Esophagus muscularis mucosa (tissue), 4 donors: ENCODE measurements at regions not wholly inside any gene's neighbourhood (a gene's known extent, or its start where the extent isn't known, plus 50 kb on each side); places are given as distances from the start of the nearest gene placed in this dataset.

Source experiments
- DNase-seq: peaks from one replicate; pipeline ENCODE4 v3.0.0-alpha.2; 2017; ENCODE audit errors: extremely low spot score
- H3K27ac ChIP-seq, 4 donors: fragments of 200-600 bp; sonication (generic); replicated peaks in 1 of 4; 1 replicate in 3 of 4; 2 replicates in 1 of 4; pipeline ENCODE4 v1.5.1; 2016 to 2019; ENCODE audit warnings: mild to moderate bottlenecking in 1 of 4
- H3K27me3 ChIP-seq, 4 donors: fragments of 200-600 bp; sonication (generic); one replicate each; pipeline versions ENCODE4 v1.5.1 to v1.6.0; 2016 to 2019
- H3K36me3 ChIP-seq, 4 donors: fragments of 200-600 bp; sonication (generic); one replicate each; pipeline ENCODE4 v1.5.1; 2016 to 2019
- H3K4me1 ChIP-seq, 4 donors: fragments of 200-600 bp; sonication (generic); one replicate each; pipeline ENCODE4 v1.5.1; 2016 to 2019
- H3K4me3 ChIP-seq, 4 donors: fragments of 200-600 bp; sonication (generic); 1 replicate in 2 of 4; 2 replicates in 2 of 4; pipeline ENCODE4 v1.5.1; 2016 to 2019; ENCODE audit warnings: mild to moderate bottlenecking in 4 of 4, moderate library complexity in 1 of 4
- H3K9me3 ChIP-seq, 4 donors: fragments of 200-600 bp; sonication (generic); 1 replicate in 3 of 4; 2 replicates in 1 of 4; pipeline ENCODE4 v1.5.1; 2016 to 2019
- EP300 ChIP-seq: sonication (generic); formaldehyde crosslinking; IDR thresholded peaks from one replicate; pipeline ENCODE4 v1.6.1; 2017; ENCODE audit warnings: antibody characterized with exemption
- POLR2A ChIP-seq: fragments of 450-650 bp; IDR thresholded peaks from one replicate; pipeline ENCODE4 v1.6.1; 2017; ENCODE audit warnings: antibody characterized with exemption, moderate library complexity, mild to moderate bottlenecking, low read depth
- POLR2AphosphoS5 ChIP-seq, 2 donors: sonication (generic); formaldehyde crosslinking; IDR thresholded peaks; one replicate each; pipeline ENCODE4 v1.6.1; 2017; ENCODE audit warnings: antibody characterized with exemption in 2 of 2
- WGBS: methylation state at CpG from one replicate; pipeline ENCODE4 v1.1.5; 2018; 5-methylcytosine and 5-hydroxymethylcytosine counted together
- intact Hi-C: fragments of 100-400 bp; cut with DNase I; formaldehyde crosslinking; loops from one replicate; pipeline ENCODE4 v1.15.1; 2023
- TF ChIP-seq, protein P1 (sequence below), 3 experiments: fragments of 200-600 bp in 2 of 3; fragments of 450-650 bp in 1 of 3; sonication (generic) in 2 of 3; IDR thresholded peaks; one replicate each; pipeline ENCODE4 v1.5.1; 2017 to 2019; ENCODE audit warnings: antibody characterized with exemption in 3 of 3, mild to moderate bottlenecking in 2 of 3, moderate library complexity in 1 of 3

DNA sequence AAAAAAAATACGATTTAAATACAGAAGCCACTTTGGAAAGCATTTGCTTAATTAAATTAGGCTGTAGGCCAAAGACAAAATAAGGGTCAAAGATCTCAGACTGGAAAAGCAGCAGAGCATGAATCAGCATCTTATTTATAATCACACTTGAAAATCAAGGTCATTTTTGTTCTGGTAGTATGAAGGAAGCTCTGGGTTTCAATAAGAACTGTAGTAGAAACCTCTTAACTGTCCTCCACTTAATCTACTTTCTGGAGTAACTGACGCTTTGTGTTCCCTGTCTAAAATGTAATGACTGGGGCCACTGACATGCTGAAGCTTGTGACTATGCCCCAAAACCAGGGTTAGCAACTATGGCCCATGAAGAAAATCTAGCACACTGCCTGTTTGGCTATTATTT lies 450.7 kb upstream of the ZP4 start:
- no peak overlapping the region for H3K27ac ChIP-seq
- TF ChIP-seq POLR2A (no peak), POLR2AphosphoS5 (IDR thresholded peaks at IDR 0.05) (no peak), EP300 (no peak)
- TF ChIP-seq, protein P1, sequence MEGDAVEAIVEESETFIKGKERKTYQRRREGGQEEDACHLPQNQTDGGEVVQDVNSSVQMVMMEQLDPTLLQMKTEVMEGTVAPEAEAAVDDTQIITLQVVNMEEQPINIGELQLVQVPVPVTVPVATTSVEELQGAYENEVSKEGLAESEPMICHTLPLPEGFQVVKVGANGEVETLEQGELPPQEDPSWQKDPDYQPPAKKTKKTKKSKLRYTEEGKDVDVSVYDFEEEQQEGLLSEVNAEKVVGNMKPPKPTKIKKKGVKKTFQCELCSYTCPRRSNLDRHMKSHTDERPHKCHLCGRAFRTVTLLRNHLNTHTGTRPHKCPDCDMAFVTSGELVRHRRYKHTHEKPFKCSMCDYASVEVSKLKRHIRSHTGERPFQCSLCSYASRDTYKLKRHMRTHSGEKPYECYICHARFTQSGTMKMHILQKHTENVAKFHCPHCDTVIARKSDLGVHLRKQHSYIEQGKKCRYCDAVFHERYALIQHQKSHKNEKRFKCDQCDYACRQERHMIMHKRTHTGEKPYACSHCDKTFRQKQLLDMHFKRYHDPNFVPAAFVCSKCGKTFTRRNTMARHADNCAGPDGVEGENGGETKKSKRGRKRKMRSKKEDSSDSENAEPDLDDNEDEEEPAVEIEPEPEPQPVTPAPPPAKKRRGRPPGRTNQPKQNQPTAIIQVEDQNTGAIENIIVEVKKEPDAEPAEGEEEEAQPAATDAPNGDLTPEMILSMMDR (IDR thresholded peaks at IDR 0.05) = no peak
- intact Hi-C loops = no loop called here
- no peak for DNase-seq
- WGBS = 82% methylated on average over 2 of the region's 2 CpGs
- no peaks in the 10 kb centered on the region for H3K4me1 ChIP-seq
- H3K27me3 ChIP-seq = no peaks in the 10 kb centered on the region
- H3K9me3 ChIP-seq = peaks cover 0 to 6% (median 0%) of the 10 kb centered on the region in 4 donors
- no peaks in the 10 kb centered on the region for H3K36me3 ChIP-seq
- no peak overlapping the region for H3K4me3 ChIP-seq

DNA sequence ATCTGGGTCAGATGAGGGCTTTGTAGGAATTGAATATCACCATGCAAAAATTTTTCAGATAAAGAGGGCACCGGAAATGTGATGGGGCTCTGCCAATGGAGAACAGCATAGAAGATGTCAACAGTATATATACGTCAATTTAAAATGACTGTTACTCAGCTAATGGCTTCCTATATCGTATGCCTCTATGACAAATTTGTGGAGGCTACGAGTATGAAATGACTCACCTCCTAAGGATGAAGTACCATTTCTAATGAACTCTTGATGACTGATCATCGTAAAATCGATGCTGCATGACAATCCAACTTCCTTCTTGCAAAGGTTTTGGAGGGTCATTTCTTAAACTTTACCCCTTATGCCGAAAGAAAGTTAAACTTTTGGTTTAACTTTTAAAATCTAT lies 450.3 kb upstream of the ZP4 start:
- DNase-seq = no peak
- Histone ChIP-seq H3K27ac (no peak overlapping the region), H3K4me3 (no peak overlapping the region), H3K9me3 (peaks cover 0 to 6% (median 0%) of the 10 kb centered on the region in 4 donors), H3K36me3 (no peaks in the 10 kb centered on the region), H3K4me1 (no peaks in the 10 kb centered on the region), H3K27me3 (no peaks in the 10 kb centered on the region)
- WGBS = 78% methylated on average over 7 of the region's 7 CpGs
- intact Hi-C loops = no loop called here
- no peak for TF ChIP-seq POLR2A
- TF ChIP-seq, protein P1 (IDR thresholded peaks at IDR 0.05) = no peak
- TF ChIP-seq POLR2AphosphoS5 (IDR thresholded peaks at IDR 0.05) = no peak
- no peak for TF ChIP-seq EP300

DNA sequence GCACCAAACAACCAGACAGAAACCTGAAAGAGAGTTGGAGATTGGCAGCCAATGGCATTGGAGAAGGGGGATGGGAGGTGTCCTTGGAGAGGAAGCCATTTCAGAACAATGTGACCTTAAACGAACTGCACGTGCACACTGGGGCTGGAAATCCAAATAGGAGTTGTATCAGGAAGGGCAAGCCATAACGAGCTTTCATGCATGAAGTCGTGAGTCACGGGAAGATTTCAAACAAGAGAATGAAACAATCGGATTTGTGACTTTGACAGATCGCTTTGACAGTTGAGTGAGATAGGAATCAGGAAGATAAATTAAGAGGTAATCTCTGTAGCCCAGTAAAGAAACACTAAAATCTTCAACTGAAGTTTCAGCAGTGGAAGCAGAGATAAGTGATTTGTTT lies 445.8 kb upstream of the ZP4 start:
- no peak overlapping the region for H3K27ac ChIP-seq
- H3K36me3 ChIP-seq = no peaks in the 10 kb centered on the region
- no peak for DNase-seq
- peaks cover 0 to 6% (median 0%) of the 10 kb centered on the region in 4 donors for H3K9me3 ChIP-seq
- intact Hi-C loops = no loop called here
- H3K4me1 ChIP-seq = no peaks in the 10 kb centered on the region
- H3K4me3 ChIP-seq = no peak overlapping the region
- 70% methylated on average over 7 of the region's 7 CpGs for WGBS
- TF ChIP-seq POLR2A (no peak), POLR2AphosphoS5 (IDR thresholded peaks at IDR 0.05) (no peak), EP300 (no peak)
- TF ChIP-seq, protein P1 (IDR thresholded peaks at IDR 0.05) = no peak
- H3K27me3 ChIP-seq = no peaks in the 10 kb centered on the region

DNA sequence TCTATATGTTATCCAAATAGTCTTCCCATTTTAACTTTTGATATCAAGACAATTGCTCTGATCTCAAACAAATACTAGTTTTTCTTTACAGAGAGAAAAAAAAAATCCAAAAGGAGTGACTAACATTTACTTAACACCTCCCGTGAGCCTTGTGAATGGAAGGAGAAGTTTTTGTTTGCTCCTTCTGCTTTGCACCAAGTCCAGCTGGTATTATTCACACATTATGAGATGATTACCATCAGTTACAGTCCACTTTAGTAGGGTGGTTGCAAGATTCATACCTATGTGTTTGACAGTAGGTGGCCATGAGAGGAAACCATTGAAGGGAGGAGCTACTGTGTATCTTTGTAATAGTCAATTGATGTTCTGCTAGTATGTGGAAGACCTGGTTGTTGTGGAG lies 443.4 kb upstream of the ZP4 start:
- intact Hi-C loops = no loop called here
- 90% methylated on average over 1 of the region's 1 CpG for WGBS
- Histone ChIP-seq H3K36me3 (no peaks in the 10 kb centered on the region), H3K27ac (no peak overlapping the region), H3K4me3 (no peak overlapping the region), H3K9me3 (peaks cover 0 to 6% (median 0%) of the 10 kb centered on the region in 4 donors), H3K4me1 (no peaks in the 10 kb centered on the region), H3K27me3 (no peaks in the 10 kb centered on the region)
- TF ChIP-seq, protein P1 (IDR thresholded peaks at IDR 0.05) = no peak
- no peak for TF ChIP-seq POLR2A
- TF ChIP-seq EP300 = no peak
- TF ChIP-seq POLR2AphosphoS5 (IDR thresholded peaks at IDR 0.05) = no peak
- no peak for DNase-seq

DNA sequence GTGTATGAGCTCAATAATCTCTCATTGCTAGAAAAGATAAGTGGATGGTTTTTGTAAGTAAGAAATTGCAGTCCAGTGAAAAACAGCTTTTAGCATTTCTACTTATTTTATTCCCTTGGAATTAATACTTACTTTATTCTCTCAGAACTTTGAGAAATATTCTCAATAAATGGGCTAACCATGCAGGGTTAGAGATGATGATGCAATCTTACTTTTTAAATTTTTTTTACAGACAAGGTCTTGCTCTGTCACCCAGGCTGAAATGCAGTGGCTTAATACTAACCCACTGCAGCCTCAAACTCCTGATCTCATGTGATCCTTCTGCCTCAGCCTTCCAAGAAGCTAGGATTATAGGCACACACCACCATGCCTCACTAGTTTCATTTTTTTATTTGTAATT lies 440.8 kb upstream of the ZP4 start:
- Histone ChIP-seq H3K27ac (no peak overlapping the region), H3K27me3 (no peaks in the 10 kb centered on the region), H3K4me1 (no peaks in the 10 kb centered on the region), H3K9me3 (no peaks in the 10 kb centered on the region), H3K36me3 (no peaks in the 10 kb centered on the region), H3K4me3 (no peak overlapping the region)
- TF ChIP-seq EP300 = no peak
- TF ChIP-seq, protein P1 (IDR thresholded peaks at IDR 0.05) = no peak
- TF ChIP-seq POLR2AphosphoS5 (IDR thresholded peaks at IDR 0.05) = no peak
- no peak for TF ChIP-seq POLR2A
- intact Hi-C loops = no loop called here
- no peak for DNase-seq
